GM21528 (cell line): ENCODE measurements at regions not wholly inside any gene's neighbourhood (a gene's known extent, or its start where the extent isn't known, plus 50 kb on each side); places are given as distances from the start of the nearest gene placed in this dataset.

ENCODE experiments used
- ATAC-seq: cut with Tn5 transposase; IDR thresholded peaks from one replicate; pipeline ENCODE4 v1.9.1; 2021; ENCODE audit warnings: mild to moderate bottlenecking, moderate library complexity; ENCODE audit not compliant: unreplicated experiment, low FRiP score

GRCh38 chr12:116654226-116654743 lies 83.6 kb downstream of the SPRING1 start:
- no peak for ATAC-seq

GRCh38 chr12:116651089-116651488 lies 86.8 kb downstream of the SPRING1 start:
- ATAC-seq: no peak

- no peak for ATAC-seq
Measured at GRCh38 chr12:116650585-116651087, 87.2 kb downstream of the SPRING1 start.

GRCh38 chr12:116650062-116650461 lies 87.8 kb downstream of the SPRING1 start:
- ATAC-seq: no peak

GRCh38 chr12:116647813-116648212 lies 88.6 kb downstream of the MAP1LC3B2 start:
- no peak for ATAC-seq

- no peak for ATAC-seq
Measured at GRCh38 chr12:116646901-116647300, 87.7 kb downstream of the MAP1LC3B2 start.

GRCh38 chr12:116644806-116645205 lies 85.6 kb downstream of the MAP1LC3B2 start:
- ATAC-seq: no peak

- ATAC-seq: no peak
Measured at GRCh38 chr12:116642683-116643082, 83.5 kb downstream of the MAP1LC3B2 start.

GRCh38 chr12:116642106-116642505 lies 82.9 kb downstream of the MAP1LC3B2 start:
- ATAC-seq: no peak

GRCh38 chr12:116640281-116640680 lies 81.1 kb downstream of the MAP1LC3B2 start:
- no peak for ATAC-seq

GRCh38 chr12:116639765-116640164 lies 80.6 kb downstream of the MAP1LC3B2 start:
- ATAC-seq: no peak

GRCh38 chr12:116638376-116638775 lies 79.2 kb downstream of the MAP1LC3B2 start:
- no peak for ATAC-seq

GRCh38 chr12:116637589-116638150 lies 78.5 kb downstream of the MAP1LC3B2 start:
- no peak for ATAC-seq

GRCh38 chr12:116636608-116637519 lies 77.7 kb downstream of the MAP1LC3B2 start:
- ATAC-seq: no peak

GRCh38 chr12:116635487-116635886 lies 76.3 kb downstream of the MAP1LC3B2 start:
- no peak for ATAC-seq

- ATAC-seq: no peak
Measured at GRCh38 chr12:116633476-116633875, 74.3 kb downstream of the MAP1LC3B2 start.

- ATAC-seq: no peak
Measured at GRCh38 chr12:116631619-116632018, 72.4 kb downstream of the MAP1LC3B2 start.

GRCh38 chr12:116630762-116631161 lies 71.6 kb downstream of the MAP1LC3B2 start:
- ATAC-seq: no peak

- no peak for ATAC-seq
Measured at GRCh38 chr12:116629480-116629879, 70.3 kb downstream of the MAP1LC3B2 start.

- ATAC-seq: no peak
Measured at GRCh38 chr12:116628989-116629388, 69.8 kb downstream of the MAP1LC3B2 start.

GRCh38 chr12:116628450-116628793 lies 69.2 kb downstream of the MAP1LC3B2 start:
- ATAC-seq: no peak
